PC-9 (cell line): ENCODE measurements at regions not wholly inside any gene's neighbourhood (a gene's known extent, or its start where the extent isn't known, plus 50 kb on each side); places are given as distances from the start of the nearest gene placed in this dataset.

Source experiments
- EZH2 ChIP-seq: fragments of 200-600 bp; sonication (generic); IDR thresholded peaks from 2 replicates; pipeline ENCODE4 v1.8.0; 2017; ENCODE audit warnings: antibody characterized with exemption, low read depth
- TF ChIP-seq, protein P1 (sequence below): fragments of 200-600 bp; sonication (generic); conservative IDR thresholded peaks from 2 replicates; pipeline ENCODE4 v1.6.1; 2017; ENCODE audit warnings: mixed run types, antibody characterized with exemption, mild to moderate bottlenecking, moderate library complexity

DNA sequence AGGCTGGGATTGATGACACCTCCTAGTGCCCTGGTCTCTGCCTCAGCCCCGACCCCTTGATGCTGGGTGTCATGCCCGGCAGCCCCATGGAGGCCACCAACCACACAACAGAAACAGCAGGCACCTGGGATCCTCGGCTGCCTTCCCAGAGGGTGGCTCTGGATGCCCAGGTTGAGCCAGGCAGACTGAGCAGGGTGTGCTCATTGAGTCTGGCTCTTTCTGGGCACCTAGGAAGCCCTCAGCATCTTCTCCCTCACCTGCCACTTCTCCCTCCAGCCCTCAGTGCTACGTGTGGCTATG is 484.5 kb upstream of the MGMT start:
- TF ChIP-seq, protein P1, sequence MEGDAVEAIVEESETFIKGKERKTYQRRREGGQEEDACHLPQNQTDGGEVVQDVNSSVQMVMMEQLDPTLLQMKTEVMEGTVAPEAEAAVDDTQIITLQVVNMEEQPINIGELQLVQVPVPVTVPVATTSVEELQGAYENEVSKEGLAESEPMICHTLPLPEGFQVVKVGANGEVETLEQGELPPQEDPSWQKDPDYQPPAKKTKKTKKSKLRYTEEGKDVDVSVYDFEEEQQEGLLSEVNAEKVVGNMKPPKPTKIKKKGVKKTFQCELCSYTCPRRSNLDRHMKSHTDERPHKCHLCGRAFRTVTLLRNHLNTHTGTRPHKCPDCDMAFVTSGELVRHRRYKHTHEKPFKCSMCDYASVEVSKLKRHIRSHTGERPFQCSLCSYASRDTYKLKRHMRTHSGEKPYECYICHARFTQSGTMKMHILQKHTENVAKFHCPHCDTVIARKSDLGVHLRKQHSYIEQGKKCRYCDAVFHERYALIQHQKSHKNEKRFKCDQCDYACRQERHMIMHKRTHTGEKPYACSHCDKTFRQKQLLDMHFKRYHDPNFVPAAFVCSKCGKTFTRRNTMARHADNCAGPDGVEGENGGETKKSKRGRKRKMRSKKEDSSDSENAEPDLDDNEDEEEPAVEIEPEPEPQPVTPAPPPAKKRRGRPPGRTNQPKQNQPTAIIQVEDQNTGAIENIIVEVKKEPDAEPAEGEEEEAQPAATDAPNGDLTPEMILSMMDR = no peak
- TF ChIP-seq EZH2 = no peak
